Nucleus accumbens (tissue), 56 donors: ENCODE measurements at regions not wholly inside any gene's neighbourhood (a gene's known extent, or its start where the extent isn't known, plus 50 kb on each side); places are given as distances from the start of the nearest gene placed in this dataset.
"Not testable (repeated sequence)": the region's sequence is repeated elsewhere in the genome, so short reads cannot be mapped to it uniquely, and the experiment has no call there.

ENCODE experiments used
- DNase-seq, 56 donors: peaks; one replicate each; lab custom pipeline; 2025; lab: John Stamatoyannopoulos, UW

GRCh38 chr1:46878173-46878782 is 63.0 kb downstream of the CYP4A11 start:
- peak in 1 of 56 donors; percentile 11 for DNase-seq

- not testable (repeated sequence) for DNase-seq
Observed at GRCh38 chr1:46876093-46876492, 65.2 kb downstream of the CYP4A11 start.
